ENCODE measurements at regions not wholly inside any gene's neighbourhood (a gene's known extent, or its start where the extent isn't known, plus 50 kb on each side); places are given as distances from the start of the nearest gene placed in this dataset.

DNA sequence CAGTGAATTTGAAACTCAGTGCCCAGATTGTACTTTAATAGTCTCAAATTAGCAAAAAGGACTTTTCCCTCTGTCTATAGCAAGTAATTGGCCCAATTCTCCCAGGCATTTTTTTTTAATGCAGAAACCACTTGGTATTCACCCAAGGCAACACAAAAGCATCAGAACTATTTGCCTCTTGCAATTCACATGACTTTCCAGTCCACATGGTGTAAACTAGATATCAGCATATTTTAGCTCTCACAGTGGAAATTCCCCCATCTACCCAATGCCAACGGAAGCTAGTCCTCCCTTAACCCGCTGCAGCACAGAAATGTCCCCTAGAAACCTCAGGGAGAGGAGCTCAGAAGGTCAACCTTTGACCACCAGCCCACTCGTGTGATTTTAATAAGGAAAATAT lies 103.4 kb upstream of the CDYL start:
- TF ChIP-seq, protein P1, sequence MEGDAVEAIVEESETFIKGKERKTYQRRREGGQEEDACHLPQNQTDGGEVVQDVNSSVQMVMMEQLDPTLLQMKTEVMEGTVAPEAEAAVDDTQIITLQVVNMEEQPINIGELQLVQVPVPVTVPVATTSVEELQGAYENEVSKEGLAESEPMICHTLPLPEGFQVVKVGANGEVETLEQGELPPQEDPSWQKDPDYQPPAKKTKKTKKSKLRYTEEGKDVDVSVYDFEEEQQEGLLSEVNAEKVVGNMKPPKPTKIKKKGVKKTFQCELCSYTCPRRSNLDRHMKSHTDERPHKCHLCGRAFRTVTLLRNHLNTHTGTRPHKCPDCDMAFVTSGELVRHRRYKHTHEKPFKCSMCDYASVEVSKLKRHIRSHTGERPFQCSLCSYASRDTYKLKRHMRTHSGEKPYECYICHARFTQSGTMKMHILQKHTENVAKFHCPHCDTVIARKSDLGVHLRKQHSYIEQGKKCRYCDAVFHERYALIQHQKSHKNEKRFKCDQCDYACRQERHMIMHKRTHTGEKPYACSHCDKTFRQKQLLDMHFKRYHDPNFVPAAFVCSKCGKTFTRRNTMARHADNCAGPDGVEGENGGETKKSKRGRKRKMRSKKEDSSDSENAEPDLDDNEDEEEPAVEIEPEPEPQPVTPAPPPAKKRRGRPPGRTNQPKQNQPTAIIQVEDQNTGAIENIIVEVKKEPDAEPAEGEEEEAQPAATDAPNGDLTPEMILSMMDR (IDR thresholded peaks at IDR 0.05): no peak
- TF ChIP-seq POLR2AphosphoS5 (IDR thresholded peaks at IDR 0.05) (no peak), POLR2A (IDR thresholded peaks at IDR 0.05) (no peak), EP300 (IDR thresholded peaks at IDR 0.05; ENCODE audit: low read depth) (no peak)

Measured in transverse colon (tissue), 4 donors.